Activated CD4-positive, alpha-beta T cell treated with anti-CD3 and anti-CD28 coated beads, Interleukin-10, Interleukin-2, amounts not matched to agents 100 ng/mL and 50 ng/mL, durations not matched to agents 16 hours and 8 hours (primary cell): ENCODE measurements at regions not wholly inside any gene's neighbourhood (a gene's known extent, or its start where the extent isn't known, plus 50 kb on each side); places are given as distances from the start of the nearest gene placed in this dataset.

Source experiments
- DNase-seq: peaks from one replicate; pipeline ENCODE4 v3.0.0-alpha.2; 2020

DNA sequence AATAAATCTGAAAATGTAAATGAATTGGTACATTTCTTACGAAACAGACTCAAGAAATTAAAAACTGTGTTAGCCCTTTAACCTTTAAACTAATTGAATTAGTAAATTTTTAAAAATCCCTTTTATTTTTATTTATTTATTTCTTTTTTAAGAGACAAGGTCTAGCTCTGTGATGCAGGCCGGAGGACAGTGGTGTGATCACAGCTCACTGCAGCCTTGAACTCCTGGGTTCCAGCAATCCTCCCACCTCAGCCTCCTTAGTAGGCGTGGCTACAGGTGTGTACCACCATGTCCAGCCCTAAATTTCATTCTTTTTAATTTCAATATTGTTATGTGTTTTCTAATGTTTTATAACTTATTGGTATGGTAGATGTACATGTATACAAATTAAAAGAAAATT lies 72.6 kb downstream of the MYEOV start:
- no peak for DNase-seq

DNA sequence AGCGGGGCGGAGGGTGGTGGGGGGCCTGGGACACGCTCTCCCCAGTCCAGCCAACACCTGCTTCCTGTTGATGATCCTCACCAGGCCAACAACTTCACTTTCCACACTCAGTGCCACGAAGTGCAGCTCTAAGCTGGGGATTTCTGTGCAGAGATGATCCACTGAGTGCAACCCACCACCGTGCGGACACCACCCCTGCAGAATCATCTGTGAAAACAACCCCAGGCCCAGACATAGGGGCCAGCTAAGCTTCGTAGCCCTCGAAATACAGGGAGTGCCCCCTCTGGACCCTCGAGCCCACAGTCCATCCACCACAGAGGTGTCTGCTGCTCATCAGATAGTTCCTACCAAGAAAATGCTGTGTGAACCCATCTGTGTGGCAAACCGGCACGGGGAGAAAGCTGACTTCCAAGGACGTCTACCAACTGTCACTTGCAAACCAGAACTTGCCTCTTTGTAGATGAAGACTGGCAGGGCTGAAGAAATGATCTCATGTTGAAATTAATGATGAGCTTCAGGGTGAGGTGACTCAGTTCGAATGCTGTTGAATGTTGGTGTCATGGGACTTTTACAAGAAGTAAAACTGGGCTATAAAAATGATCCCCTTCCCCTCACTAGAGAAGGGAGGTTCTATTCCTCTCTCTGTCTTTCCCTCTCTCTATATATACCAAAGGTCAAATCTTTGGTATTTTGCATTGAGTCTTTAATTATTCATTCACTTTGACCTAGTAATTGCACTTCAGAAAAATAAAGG lies 73.4 kb downstream of the MYEOV start:
- DNase-seq: no peak

DNA sequence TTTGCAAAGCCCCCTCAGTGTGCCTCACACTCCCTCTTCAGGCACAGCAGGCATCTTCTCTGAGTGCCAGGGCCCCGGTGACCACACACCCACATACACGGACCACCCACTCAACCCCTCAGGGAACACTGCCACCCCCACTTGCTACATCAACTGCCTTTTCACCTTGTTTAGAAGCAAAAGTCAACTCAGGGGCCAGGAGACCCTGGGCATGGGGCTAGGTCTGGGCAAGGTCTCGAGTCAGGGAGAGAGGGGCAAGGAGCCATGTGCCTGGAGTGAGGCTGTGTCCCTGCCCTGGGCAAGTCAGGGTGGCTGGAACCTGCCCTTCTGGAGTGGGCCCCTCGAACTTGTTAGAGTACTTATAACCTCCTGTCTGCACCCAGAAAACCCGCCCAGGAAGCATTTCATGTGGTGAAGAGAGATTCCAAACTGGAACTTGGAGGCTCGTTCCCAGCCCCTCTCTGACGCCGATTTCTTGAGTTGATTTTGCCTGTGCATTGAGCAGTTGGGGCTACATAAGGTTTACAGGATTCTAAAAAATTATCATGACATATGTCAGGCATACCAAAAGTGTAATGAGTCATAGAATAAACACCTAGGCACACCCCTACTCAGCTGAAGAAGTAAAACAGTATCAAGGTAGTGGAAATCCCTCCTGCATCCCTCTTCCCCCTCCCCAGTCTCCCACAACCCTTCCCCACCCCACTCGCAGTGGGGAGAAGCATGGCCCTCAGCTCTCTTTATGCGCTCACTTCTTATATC lies 74.3 kb downstream of the MYEOV start:
- DNase-seq: no peak

DNA sequence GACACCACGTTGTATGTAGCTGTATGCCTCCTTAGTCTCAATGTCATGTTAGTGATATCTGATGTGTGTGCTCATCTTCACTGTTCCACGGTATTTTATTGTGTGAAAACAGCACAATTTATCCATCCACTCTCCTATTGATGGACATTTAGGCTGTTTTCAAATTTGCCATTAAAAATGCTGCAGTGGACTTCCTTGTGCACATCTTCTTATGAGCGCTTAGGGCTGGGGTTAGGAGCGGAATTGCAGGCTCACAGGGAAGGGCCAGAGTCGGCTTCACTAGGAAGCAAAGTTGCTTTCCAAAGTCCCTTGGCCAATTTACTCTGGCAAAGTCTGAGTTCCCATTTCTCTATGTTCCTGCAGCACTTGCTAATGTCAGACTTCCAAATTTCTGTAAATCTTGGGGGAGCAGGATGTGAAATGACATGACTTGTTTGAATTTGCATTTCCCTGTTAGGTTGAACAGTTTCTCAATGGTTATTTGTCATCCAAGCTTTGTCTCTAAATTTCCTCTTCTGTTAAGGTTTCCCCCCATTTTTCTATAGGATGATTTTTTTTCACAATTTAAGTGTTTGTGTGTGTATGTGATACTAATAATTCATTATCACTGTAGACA lies 75.4 kb downstream of the MYEOV start:
- no peak for DNase-seq

DNA sequence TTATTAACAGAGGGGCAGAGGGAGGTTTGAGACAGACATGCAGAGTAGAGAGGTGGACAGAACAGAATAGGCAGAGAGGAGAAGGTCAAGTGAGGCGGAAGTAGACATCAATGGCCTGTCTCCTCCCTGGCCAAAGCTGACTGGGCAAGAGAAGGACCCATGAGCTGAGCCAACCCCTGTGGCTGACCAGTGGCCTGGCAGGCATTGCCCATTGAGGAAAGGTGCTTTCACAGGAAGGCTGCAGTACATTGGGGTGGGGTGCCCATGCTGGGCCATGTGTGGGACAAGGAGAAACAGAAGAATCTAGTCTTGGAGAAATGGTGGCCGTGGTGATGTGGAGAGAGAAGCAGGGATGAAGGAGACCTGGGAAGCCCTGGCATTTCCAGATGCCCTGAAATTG lies 76.0 kb downstream of the MYEOV start:
- DNase-seq: no peak

DNA sequence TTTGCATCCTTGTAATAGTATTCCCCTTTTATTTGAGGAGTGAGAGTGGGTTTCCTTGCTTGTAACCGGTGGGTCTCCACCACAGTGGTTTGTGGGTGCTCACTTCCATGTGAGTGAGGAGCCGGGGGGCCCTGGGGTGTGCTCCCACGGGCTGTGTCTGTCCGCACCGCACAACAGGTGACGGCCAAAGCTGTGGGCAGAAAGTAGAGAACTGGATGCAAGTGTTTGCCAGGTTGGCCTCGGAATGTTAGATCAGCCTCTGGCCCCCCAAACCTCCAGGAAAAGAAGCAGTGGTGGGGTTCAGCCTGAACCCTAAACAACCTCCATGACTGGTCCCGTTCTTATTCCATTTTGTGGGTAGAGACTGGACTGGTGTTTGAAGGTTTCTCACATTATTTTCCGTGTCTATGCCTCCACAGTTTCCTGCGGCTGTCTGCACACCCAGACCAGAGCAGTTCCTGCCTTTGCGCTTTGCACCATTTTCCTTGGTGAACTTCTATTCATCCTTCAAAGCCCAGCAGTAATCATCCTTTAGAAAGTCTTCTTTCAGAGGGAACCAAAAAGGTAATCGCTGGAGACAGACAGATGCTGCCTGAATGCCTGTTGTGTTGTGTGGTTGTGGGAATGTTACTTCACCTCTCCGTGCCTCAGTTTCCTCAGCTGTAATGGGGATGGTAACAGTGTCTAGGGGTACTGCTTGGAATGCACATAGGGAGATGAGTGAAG lies 77.2 kb downstream of the MYEOV start:
- no peak for DNase-seq

DNA sequence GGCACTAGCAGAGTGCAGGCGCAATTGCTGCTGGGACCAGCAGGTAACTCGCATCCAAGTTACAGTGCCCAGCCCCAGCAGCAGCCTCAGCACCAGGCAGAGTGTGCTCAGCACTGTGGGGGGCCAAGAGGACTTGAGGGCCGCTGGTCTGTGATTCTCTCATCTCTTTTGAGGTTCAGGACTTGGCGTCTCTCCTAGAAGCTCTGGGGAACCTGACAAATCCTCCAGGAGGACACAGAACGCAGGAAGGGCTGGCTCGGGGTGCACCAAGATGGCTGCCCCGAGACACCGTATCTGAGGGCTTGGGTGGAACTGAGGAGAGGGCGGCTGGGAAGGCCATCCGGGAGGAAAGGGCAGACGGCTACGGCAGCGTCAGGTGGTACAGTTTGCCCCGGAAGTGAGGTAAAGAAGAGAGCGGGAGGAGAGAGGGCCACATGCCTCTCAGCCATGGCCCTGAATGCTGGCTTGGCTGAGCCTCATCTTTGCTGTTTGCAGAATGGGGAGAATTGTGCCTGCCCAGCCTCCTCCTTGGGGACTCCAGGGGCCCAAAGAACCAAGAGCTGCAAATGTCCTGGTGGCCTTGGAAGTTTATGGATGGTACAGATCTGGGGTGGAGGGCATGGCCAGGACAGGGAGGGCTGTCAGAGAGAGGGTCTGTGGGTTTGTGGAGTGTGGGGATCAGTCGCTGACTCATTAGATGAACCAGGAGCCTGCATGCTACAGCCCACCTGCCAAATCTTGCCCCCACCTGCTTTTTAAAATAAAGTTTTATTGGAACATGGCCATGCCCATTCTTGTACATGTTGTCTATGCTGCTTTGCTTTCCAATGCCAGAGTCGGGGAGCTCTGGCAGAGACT lies 78.0 kb downstream of the MYEOV start:
- no peak for DNase-seq

DNA sequence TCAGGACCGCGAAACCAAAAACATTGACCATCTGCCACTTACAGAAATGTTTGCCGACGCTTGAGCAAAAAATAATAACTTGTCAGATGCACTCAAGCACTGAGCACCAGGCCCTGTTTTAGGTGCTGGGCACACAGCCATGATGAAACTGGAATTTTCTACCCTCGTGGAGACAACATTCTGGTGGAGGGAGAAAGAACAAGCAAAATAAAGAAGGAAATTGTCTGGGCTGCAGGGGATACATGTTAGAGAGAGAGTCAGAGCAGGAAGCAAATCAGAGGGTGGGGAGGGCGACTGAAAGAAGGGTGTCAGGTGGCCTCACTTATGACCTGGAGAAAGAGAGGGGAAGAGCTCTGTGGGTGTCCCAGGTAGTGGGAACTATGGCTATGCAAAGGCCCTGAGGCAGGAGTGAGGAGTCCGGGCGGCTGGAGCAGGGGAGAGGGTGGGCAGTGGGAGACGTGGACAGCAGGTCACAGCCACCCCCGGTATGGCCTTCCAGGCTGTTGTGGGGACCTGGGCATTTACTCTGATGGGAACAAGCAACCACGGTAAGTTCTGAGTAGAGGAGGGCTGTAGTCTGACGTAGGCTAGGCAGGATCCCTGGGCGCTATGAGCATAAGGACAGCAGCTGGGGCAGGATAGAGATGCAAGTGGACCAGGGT lies 78.8 kb downstream of the MYEOV start:
- no peak for DNase-seq

DNA sequence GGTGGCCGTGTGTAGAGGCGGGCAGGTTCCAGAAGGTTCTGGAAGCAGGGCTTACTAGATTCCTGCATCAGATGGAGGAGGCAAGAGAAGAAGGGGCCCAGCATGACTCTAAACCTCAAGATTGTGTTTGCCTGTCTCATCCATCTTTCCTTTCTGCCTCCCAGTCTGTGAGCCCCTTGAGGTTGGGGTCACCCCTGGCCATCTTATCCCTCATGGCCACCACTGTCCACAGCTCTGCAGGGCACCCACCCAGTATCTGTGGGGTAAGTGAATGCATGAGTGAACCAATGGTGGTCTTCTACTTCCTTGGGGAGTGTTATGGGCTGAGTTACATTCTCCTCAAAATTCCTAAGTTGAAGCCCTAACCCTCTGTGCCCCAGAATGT lies 79.3 kb downstream of the MYEOV start:
- DNase-seq: no peak

DNA sequence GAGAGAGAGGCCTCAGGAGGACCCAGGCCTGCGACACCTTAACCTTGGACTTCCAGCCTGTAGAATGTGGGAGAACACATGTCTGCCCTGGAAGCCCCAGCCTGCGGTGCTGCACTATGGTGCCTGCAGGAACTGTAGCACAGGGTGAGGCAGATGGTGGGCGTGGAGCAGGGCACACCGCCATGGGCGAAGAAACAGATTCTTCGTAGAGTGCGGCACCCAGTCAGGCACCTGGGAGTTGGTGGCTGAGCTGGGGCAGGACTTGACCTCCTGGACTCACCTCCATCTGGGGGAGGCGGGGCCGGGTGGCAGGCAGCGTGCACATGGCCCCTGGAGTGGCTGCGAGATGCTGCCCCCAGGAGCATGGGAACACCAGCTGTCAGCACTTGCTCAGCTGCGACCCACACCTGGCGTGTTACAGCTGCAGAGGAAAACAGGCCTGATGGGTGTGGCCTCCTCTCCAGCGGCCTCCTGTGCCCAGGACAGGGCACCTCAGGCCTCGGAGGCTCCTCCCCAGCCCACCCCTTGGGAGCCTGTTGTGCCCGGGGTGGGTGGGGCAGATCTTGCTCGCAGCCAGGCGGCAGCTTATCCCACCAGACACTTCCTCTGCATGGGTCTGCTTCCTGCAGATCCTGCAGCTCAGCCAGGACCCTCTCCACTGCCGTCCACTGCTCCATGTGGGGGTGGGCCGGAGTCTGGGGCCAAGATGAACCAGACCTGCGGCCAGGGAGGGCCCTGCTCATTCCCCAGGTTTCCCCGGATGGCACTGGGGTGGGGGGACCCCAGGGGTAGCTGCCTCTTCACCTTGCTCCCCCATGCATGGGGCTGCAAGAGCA lies 80.4 kb downstream of the MYEOV start:
- DNase-seq: no peak

DNA sequence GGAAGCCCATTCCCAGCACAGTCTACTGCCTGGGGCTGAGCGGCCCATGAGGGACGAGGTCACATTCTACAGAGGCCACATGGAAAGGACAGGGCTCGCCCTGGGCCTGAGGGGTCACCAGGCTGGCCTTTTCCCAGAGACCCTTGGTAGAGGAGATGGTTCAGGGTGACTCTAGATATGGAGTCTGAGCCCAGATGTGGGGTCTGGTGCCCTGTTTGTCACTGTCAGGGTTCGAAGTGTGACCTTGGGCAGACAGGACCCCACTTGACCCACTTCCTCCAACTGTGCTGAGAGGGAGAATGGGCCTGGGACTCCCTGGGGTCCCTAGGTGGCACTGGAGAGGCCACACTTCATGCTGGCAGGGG lies 81.0 kb downstream of the MYEOV start:
- no peak for DNase-seq

DNA sequence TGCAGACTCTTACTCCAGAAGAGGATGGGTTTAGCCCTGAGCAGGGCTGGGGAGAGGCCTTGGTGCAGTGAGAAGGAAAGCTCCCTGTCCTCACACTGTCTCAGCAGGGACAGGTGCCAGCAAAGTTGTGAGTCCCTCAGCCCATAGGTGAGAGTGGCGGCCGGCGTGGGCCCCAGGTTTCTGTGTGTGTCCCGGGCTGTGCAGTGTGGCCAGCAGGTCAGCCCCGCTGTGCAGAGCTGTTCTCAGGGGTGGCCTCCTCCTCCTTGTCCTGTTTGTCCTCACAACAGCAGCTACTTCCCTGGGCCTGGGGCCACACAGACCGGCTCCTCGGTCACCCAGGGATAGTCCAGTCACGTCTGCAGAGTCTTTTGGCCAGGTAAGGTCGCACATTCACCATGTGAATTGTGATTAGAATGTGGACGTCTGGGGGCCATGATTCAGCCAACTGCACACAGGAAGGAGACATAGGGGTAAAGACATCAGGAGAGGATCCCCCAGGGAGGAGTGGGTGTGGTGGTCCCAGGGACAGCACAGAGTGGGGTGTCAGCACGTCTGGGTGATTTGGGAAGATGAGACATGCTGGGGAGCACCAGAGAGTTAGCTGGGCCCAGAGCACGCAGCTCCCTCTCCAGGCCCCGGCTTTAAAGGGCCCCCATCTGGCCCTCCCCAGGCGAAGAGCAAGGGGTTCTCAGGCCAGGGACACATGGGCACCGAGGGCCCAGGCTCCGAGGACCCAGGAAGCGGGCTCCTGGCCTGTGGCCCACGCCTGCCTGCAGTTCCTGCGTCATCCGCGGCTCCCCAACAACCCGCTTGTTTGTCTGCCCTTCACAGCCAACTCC lies 81.6 kb downstream of the MYEOV start:
- no peak for DNase-seq

DNA sequence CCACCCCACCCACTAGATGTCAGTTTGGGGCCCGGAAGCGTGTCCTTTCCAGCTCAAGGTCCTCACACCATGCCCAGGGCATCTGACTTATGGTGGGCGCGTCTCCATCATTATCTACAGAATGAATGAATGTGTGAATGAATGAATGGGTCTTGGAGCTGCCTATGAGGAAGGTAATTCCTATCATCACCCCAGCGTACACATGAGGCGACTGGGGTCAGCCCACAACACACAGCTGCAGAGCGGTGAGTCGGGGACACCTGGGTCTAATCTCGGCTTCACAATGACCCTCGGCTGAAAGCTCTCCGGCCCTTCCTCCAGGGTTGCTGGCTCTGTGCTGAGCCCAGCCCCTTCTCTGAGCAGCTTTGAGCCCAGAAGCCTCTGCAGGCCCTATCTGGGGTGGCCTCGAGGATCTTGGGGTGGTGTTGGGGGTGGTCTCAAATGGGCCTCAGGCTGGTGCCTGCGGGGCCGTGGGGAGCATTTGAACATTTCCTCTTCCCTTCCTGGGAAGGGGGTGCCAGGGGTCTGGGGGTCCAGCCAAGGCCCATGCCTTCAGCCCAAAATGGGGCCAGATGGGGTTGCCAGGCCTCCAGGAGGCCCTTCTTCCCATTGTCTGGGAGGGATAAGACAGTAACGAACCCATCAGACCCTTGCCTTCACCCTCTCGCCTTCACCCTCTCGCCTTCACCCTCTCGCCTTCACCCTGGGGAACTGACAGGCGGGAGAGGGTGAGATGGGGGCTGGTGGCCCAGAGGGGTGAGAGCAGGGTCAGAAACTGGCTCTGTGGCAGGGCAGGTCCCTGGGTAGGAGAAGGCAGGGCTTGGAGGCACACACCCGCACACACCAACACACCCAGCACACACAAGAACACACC lies 82.4 kb downstream of the MYEOV start:
- DNase-seq: no peak

DNA sequence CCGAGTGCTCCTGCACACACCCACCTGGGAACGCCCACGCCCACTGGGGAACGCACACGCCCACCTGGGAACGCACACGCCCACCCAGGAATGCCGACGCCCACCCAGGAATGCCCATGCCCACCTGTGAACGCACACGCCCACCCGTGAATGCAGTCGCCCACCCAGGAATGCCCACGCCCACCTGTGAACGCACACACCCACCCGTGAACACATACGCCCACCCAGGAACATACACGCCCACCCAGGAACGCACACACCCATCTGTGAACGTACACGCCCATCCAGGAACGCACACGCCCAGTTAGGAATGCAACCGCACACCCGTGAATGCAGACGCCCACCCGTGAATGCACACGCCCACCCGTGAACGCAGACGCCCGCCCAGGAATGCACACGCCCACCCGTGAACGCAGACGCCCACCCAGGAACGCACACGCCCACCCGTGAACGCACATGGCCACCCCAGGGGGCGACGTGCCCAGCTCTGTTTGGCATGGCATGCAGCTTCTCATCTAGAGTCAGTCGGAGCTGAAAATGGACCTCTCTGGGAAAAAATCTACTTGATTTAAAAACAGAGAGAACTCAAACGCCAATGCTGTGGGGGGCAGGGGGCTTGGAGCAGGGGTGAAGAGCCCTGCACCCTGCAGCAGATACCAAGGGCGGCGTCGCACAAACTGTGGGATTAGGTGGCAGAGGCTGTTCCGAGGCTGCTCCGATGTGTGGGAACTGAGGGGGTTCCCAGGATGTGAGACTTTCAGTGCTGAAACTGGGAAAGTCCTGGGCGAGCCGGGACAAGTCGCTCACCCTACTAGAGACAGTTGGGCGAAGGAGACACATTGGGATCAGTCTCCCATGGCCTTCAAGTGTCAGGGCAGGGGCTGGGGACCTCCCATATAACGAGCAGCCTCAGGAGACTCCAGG lies 83.3 kb downstream of the MYEOV start:
- DNase-seq: no peak

DNA sequence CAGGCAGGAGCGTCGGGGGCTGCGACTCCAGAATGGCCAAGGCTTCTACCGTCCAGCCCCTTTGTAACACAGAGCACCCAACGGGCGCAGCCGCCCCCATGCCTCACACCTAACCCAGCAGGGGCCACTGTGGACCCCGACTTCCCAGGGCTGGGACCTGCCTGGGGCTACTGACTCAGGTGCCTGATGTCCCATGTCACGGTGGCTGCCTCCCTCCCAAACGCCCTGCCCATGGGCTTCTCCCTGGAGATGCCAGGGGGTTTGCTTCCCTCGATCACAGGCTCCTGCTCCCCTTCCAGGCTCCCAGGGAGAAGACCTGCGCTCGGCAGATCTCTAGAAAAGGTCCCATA lies 84.0 kb downstream of the MYEOV start:
- no peak for DNase-seq

DNA sequence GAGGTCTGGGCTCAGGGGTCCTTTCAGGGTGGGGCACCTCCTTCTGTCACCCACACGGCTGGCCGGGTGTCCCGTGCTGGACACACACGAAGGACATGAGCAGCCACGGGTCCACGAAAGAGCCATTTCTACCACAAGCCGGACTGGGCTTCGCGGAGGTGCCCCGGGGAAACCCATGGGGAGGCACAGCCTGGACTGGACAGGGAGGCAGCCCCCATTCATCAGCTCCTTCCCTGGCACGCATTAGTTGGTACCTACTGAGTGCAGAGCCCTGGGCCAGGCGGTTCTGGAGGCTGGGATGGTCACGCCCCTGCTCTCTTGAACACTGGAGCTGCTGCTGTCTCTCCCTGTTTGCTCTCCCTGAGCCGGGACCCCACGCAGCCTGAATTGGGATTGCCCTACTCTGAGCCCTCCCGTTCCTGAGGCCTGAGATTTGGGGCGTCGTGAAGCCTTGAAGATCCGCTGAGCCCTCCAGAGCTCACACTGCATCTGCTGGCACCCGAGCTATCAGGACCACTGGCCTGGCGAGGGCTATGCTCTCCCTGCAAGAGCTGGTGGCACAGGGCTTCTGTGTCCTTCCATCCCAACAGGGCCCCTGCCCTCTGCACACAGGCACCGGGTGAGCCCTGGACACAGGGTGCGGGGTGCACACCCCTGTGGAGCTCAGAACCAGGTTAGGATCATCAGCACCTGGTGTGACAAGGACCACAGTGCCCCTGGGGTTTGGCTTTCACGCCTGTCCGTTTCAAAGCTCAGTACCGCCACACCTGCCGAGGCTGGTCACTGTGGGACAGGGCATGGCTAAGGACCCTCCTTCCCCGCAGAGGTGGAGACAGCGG lies 84.6 kb downstream of the MYEOV start:
- DNase-seq: no peak

DNA sequence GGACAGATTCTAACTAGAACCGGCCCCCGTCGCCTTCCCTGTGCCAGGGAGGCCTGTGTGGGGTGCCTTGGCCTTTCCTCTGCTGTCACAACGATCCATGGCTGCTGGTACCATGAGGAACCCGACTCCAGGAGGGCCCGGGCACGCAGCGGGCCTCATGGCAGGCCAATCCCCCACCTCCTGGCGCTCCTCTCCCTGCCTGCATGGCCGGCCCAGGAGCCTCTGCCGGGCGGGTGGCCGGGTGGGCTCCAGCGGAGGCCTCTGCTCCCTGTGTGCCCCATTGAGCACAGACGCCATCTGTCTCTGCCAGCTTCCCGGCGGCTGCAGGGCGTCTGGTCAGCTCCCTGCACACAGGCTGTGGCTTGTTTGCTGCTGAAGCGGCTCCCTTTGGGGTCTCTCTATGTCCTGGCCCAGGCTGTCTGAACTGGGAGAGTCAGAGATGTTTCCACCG lies 86.5 kb downstream of the MYEOV start:
- no peak for DNase-seq
